Spleen (tissue), 7 donors: ENCODE measurements at regions not wholly inside any gene's neighbourhood (a gene's known extent, or its start where the extent isn't known, plus 50 kb on each side); places are given as distances from the start of the nearest gene placed in this dataset.

Source experiments
- CTCF ChIP-seq, 11 experiments: fragments of 200-600 bp in 7 of 11; fragments of 450-650 bp in 4 of 11; sonication (generic) in 4 of 11; IDR thresholded peaks in 8 of 11; conservative IDR thresholded peaks in 3 of 11; 1 replicate in 7 of 11; 2 replicates in 4 of 11; pipeline versions ENCODE4 v1.4.0 to v1.8.0; 2016 to 2021; ENCODE audit warnings: antibody characterized with exemption in 11 of 11, inconsistent platforms in 4 of 11, mild to moderate bottlenecking in 1 of 11
- POLR2A ChIP-seq, 3 donors: fragments of 450-650 bp; IDR thresholded peaks; one replicate each; pipeline ENCODE4 v1.5.1; 2017; ENCODE audit warnings: antibody characterized with exemption in 3 of 3, mild to moderate bottlenecking in 1 of 3
- POLR2AphosphoS5 ChIP-seq, 3 donors: sonication (generic); formaldehyde crosslinking; IDR thresholded peaks; one replicate each; pipeline ENCODE4 v1.5.1; 2017; ENCODE audit warnings: antibody characterized with exemption in 3 of 3
- donor health status: DM: no; HTN: no; CAD: no; lungs with moderate emphysema.
- donor health status: DM: no; HTN: no; CAD: no.
- donor health status: DM: no; HTN: no; CAD: no.

DNA sequence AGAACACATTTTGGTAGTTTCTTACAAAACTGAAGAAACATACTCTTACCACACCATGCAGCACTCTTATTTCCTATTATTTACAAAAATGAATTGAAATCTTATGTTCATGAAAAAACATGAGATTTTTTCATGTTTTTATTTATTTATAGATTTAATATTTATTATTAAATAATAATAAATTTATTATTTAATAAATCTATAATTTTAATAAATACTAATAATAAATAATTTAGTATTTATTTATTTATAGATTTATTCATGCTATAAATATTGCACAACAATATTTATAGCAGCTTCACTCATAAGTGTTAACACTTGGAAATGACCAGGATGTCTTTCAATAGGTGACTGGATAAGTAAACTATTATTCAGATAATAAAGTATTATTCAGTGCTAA lies 91.6 kb upstream of the CPXCR1 start:
- no peak for TF ChIP-seq CTCF (IDR thresholded peaks at IDR 0.05 in 8 of 11, conservative IDR thresholded peaks at IDR 0.05 in 3 of 11)
- no peak for TF ChIP-seq POLR2A (IDR thresholded peaks at IDR 0.05)
- TF ChIP-seq POLR2AphosphoS5 (IDR thresholded peaks at IDR 0.05), result no peak
